K562 (cell line): ENCODE measurements at regions not wholly inside any gene's neighbourhood (a gene's known extent, or its start where the extent isn't known, plus 50 kb on each side); places are given as distances from the start of the nearest gene placed in this dataset.

Experiments
- ATAC-seq: fragments of 200-7000 bp; cut with Tn5 transposase; 3 replicates; pipeline ENCODE4 v1.9.1; 2020; ENCODE audit warnings: moderate library complexity
- BruUV-seq: library from RNA; stranded (reverse); fragments of 400-500 nt; replicated peaks from 2 replicates; lab custom pipeline; 2021; lab: Mats Ljungman, UMichigan
- CTCF ChIA-PET: fragments of 300-600 bp; formaldehyde crosslinking; extraction: SDS; loops from one replicate; lab custom pipeline; 2021; ENCODE audit warnings: low intra/inter-chr PET ratio; lab: Yijun Ruan, JAX
- POLR2A ChIA-PET: fragments of 300-600, 350-650 bp; sonication (Branson Sonifier 250); formaldehyde crosslinking; extraction: SDS; loops from one replicate; lab custom pipeline; 2021; ENCODE audit warnings: antibody characterized with exemption, inconsistent platforms; lab: Yijun Ruan, JAX
- DNase-seq, 4 experiments: peaks; one replicate each; pipeline versions ENCODE4 v3.0.0 to v3.0.0-alpha.2; 2011 to 2018; ENCODE audit warnings: low spot score in 3 of 4, mixed read lengths in 3 of 4; ENCODE audit errors: extremely low read depth in 1 of 4
- FAIRE-seq: peaks from 2 replicates; lab custom pipeline; 2011; peaks lifted over from hg19 to GRCh38; lab: Jason Lieb, UNC
- H2AFZ ChIP-seq: 2 replicates; pipeline ENCODE4 v1.6.0; 2011; ENCODE audit warnings: low read depth, low read length, control low read depth, inconsistent platforms
- H3K27ac ChIP-seq: fragments of 200-600 bp; 3 replicates; pipeline ENCODE4 v1.8.0; 2011; ENCODE audit warnings: low read depth, mild to moderate bottlenecking, control low read depth, inconsistent platforms, low read length, moderate library complexity, mixed read lengths; ENCODE audit errors: extremely low read depth
- H3K27me3 ChIP-seq, 2 experiments: fragments of 300-600 bp in 1 of 2; 2 replicates in 1 of 2; 3 replicates in 1 of 2; pipeline versions ENCODE4 v1.6.0 to v1.8.0; 2011; ENCODE audit warnings: inconsistent platforms in 2 of 2, low read length in 2 of 2, mild to moderate bottlenecking in 1 of 2, mixed read lengths in 1 of 2, moderate library complexity in 1 of 2; ENCODE audit not compliant: control insufficient read depth in 2 of 2, insufficient read depth in 2 of 2
- H3K36me3 ChIP-seq: fragments of 300-600 bp; 3 replicates; pipeline ENCODE4 v1.8.0; 2011; ENCODE audit warnings: mild to moderate bottlenecking, low read length, inconsistent platforms; ENCODE audit not compliant: control insufficient read depth, insufficient read depth
- H3K4me1 ChIP-seq, 2 experiments: fragments of 200-600 bp in 1 of 2; replicated peaks in 1 of 2; 2 replicates in 1 of 2; 3 replicates in 1 of 2; pipeline versions ENCODE4 v1.5.1 to v1.8.0; 2011; ENCODE audit warnings: inconsistent platforms in 2 of 2, low read length in 2 of 2, mild to moderate bottlenecking in 1 of 2, mixed read lengths in 1 of 2, moderate library complexity in 1 of 2; ENCODE audit not compliant: control insufficient read depth in 2 of 2, insufficient read depth in 2 of 2
- H3K4me2 ChIP-seq: 2 replicates; pipeline ENCODE4 v1.6.1; 2011; ENCODE audit warnings: low read length, control low read depth, inconsistent platforms, mixed read lengths; ENCODE audit not compliant: insufficient read depth
- H3K4me3 ChIP-seq: fragments of 200-600 bp; sonication (generic), shearing (Covaris generic); 2 replicates; pipeline ENCODE4 v1.5.1; 2016; ENCODE audit warnings: control low read depth, inconsistent platforms
- H3K79me2 ChIP-seq: fragments of 200-600 bp; 3 replicates; pipeline ENCODE4 v1.8.0; 2011; ENCODE audit warnings: low read length, inconsistent platforms; ENCODE audit not compliant: control insufficient read depth, insufficient read depth
- H3K9ac ChIP-seq, 2 experiments: 2 replicates each; pipeline versions ENCODE4 v1.6.0 to v1.6.1; 2011; ENCODE audit warnings: low read depth in 2 of 2, low read length in 2 of 2, control low read depth in 1 of 2, inconsistent platforms in 1 of 2, mild to moderate bottlenecking in 1 of 2, mixed read lengths in 1 of 2; ENCODE audit not compliant: insufficient read depth in 1 of 2
- H3K9me1 ChIP-seq: one replicate; pipeline ENCODE4 v1.6.0; 2011; ENCODE audit warnings: inconsistent platforms, mild to moderate bottlenecking, low read length, moderate library complexity; ENCODE audit not compliant: control insufficient read depth, insufficient read depth
- H3K9me3 ChIP-seq: replicated peaks from 2 replicates; pipeline ENCODE4 v1.5.1; 2011; ENCODE audit warnings: low read depth, low read length, inconsistent platforms; ENCODE audit not compliant: control insufficient read depth, insufficient read depth
- H4K20me1 ChIP-seq: replicated peaks from 2 replicates; pipeline ENCODE4 v1.6.1; 2011; ENCODE audit warnings: low read length, inconsistent platforms, mixed read lengths; ENCODE audit not compliant: control insufficient read depth, insufficient read depth
- ATF2 ChIP-seq: sonication (generic); formaldehyde crosslinking; IDR thresholded peaks from 2 replicates; pipeline ENCODE4 v1.8.1; 2022; ENCODE audit warnings: missing genetic modification reagents
- C11orf30 ChIP-seq: fragments of 450-650 bp; IDR thresholded peaks from 2 replicates; pipeline ENCODE4 v1.6.1; 2016; ENCODE audit warnings: low read depth, mild to moderate bottlenecking
- HMG20A ChIP-seq: fragments of 450-650 bp; formaldehyde crosslinking; conservative IDR thresholded peaks from 2 replicates; pipeline ENCODE4 v1.4.0; 2020; ENCODE audit warnings: mild to moderate bottlenecking, mixed read lengths
- MTA1 ChIP-seq: fragments of 450-650 bp; IDR thresholded peaks from 2 replicates; pipeline ENCODE4 v1.6.1; 2017; ENCODE audit warnings: borderline replicate concordance
- NR2F6 ChIP-seq: fragments of 450-650 bp; formaldehyde crosslinking; IDR thresholded peaks from 2 replicates; pipeline ENCODE4 v1.4.0; 2020; ENCODE audit warnings: mild to moderate bottlenecking
- PCBP2 ChIP-seq: fragments of 200-400 bp; formaldehyde crosslinking; IDR thresholded peaks from 2 replicates; pipeline ENCODE4 v1.6.1; 2018; ENCODE audit warnings: low read length, low read depth, mild to moderate bottlenecking, moderate library complexity; ENCODE audit not compliant: poor library complexity, severe bottlenecking
- SAP30 ChIP-seq: fragments of 200-600 bp; sonication (generic); IDR thresholded peaks from 2 replicates; pipeline ENCODE4 v1.6.1; 2012; ENCODE audit warnings: borderline replicate concordance, low read depth, mild to moderate bottlenecking, moderate library complexity, low read length, control low read depth, inconsistent platforms; ENCODE audit not compliant: insufficient read depth, poor library complexity, severe bottlenecking
- SLC30A9 ChIP-seq: fragments of 250-450 bp; sonication (Bioruptor Pico); IDR thresholded peaks from 2 replicates; pipeline ENCODE4 v1.8.0; 2022; ENCODE audit warnings: mild to moderate bottlenecking, moderate library complexity
- SREBF2 ChIP-seq: sonication (generic); formaldehyde crosslinking; IDR thresholded peaks from 2 replicates; pipeline ENCODE4 v1.4.0; 2020; ENCODE audit warnings: mild to moderate bottlenecking, missing genetic modification reagents
- XRCC4 ChIP-seq: IDR thresholded peaks from one replicate; pipeline ENCODE4 v1.6.1; 2011; ENCODE audit not compliant: insufficient read depth, insufficient read length; ENCODE audit errors: extremely low read depth
- ZBED1 ChIP-seq: IDR thresholded peaks from 2 replicates; pipeline ENCODE4 v1.6.1; 2014
- ZBTB9 ChIP-seq: fragments of 450-650 bp; formaldehyde crosslinking; IDR thresholded peaks from 2 replicates; pipeline ENCODE4 v1.4.0; 2020; ENCODE audit warnings: mild to moderate bottlenecking, moderate library complexity
- ZNF592 ChIP-seq: fragments of 450-650 bp; IDR thresholded peaks from 2 replicates; pipeline ENCODE4 v1.6.1; 2017; ENCODE audit warnings: antibody characterized with exemption, mild to moderate bottlenecking
- ZNF695 ChIP-seq: fragments of 450-650 bp; formaldehyde crosslinking; IDR thresholded peaks from 2 replicates; pipeline ENCODE4 v1.4.0; 2020; ENCODE audit warnings: mild to moderate bottlenecking, moderate library complexity
- ZNF699 ChIP-seq: fragments of 250-450 bp; sonication (Bioruptor Pico); IDR thresholded peaks from 2 replicates; pipeline ENCODE4 v1.8.0; 2021; ENCODE audit warnings: mild to moderate bottlenecking, moderate library complexity; ENCODE audit not compliant: insufficient replicate concordance
- WGBS: fragments of 100-300 bp; shearing (Covaris generic); methylation state at CpG from one replicate; pipeline ENCODE4 v1.1.6; 2016; ENCODE audit warnings: low coverage, mixed read lengths; ENCODE audit not compliant: insufficient coverage; ENCODE audit errors: missing lambda C conversion rate; 5-methylcytosine and 5-hydroxymethylcytosine counted together
- in situ Hi-C: fragments of 300-500 bp; cut with MboI; formaldehyde crosslinking; loops from 4 replicates; pipeline ENCODE4 v1.15.0; 2018; ENCODE audit warnings: inconsistent platforms, mixed read lengths
- intact Hi-C: fragments of 100-400 bp; cut with micrococcal nuclease; formaldehyde crosslinking; loops from 2 replicates; pipeline ENCODE4 v1.14.2; 2022

- Histone ChIP-seq H3K27me3 (no peaks in the 10 kb centered on the region), H2AFZ (no peak overlapping the region), H3K4me3 (no peak overlapping the region), H3K4me2 (no peak overlapping the region), H3K27ac (no peak overlapping the region), H3K36me3 (no peaks in the 10 kb centered on the region), H3K9ac (no peak overlapping the region), H3K79me2 (no peaks in the 10 kb centered on the region), H3K4me1 (no peaks in the 10 kb centered on the region), H3K9me1 (no peaks in the 10 kb centered on the region), H3K9me3 (no peaks in the 10 kb centered on the region; the same call in 1 of the 2 replicates), H4K20me1 (no peaks in the 10 kb centered on the region)
- CTCF ChIA-PET: no interaction called here
- POLR2A ChIA-PET: interaction anchor here (0.7 kb wide), 1 partner anchor 33 kb away, joined by 3 read pairs; no protein-coding TSS in a partner anchor
- ATAC-seq (no peak), DNase-seq (no peak), FAIRE-seq (no peak)
- WGBS: 0% methylated on average over 2 of the region's 2 CpGs
- no peak for TF ChIP-seq SAP30
- TF ChIP-seq ZBTB9 (CRISPR knock-in tag): no peak
- no peak for TF ChIP-seq XRCC4
- TF ChIP-seq MTA1: no peak
- no peak for TF ChIP-seq C11orf30
- no peak for TF ChIP-seq HMG20A (CRISPR knock-in tag)
- TF ChIP-seq NR2F6 (CRISPR knock-in tag): no peak
- TF ChIP-seq ZNF592: no peak
- TF ChIP-seq PCBP2: no peak
- no peak for TF ChIP-seq ZNF695 (CRISPR knock-in tag)
- no peak for TF ChIP-seq ZBED1
- no peak for TF ChIP-seq SLC30A9 (CRISPR knock-in tag)
- TF ChIP-seq ZNF699 (CRISPR knock-in tag): no peak
- no peak for TF ChIP-seq SREBF2 (CRISPR knock-in tag)
- no peak for TF ChIP-seq ATF2 (CRISPR knock-in tag)
- BruUV-seq: no TSS peak
- intact Hi-C loops (no loop called here), in situ Hi-C loops (no loop called here)
Measured at GRCh38 chr18:71725256-71725655, 818.9 kb downstream of the CBLN2 start.
